ENCODE measurements at regions not wholly inside any gene's neighbourhood (a gene's known extent, or its start where the extent isn't known, plus 50 kb on each side); places are given as distances from the start of the nearest gene placed in this dataset.

- DNase-seq (ENCODE audit: low read depth, low spot score) = no peak
Measured at GRCh38 chr11:69994810-69995209, 83.3 kb upstream of the ANO1 start.

- DNase-seq (ENCODE audit: low read depth, low spot score) = no peak
Measured at GRCh38 chr11:69995697-69996096, 82.4 kb upstream of the ANO1 start.

- no peak for DNase-seq (ENCODE audit: low read depth, low spot score)
Measured at GRCh38 chr11:69996451-69996850, 81.7 kb upstream of the ANO1 start.

DNA sequence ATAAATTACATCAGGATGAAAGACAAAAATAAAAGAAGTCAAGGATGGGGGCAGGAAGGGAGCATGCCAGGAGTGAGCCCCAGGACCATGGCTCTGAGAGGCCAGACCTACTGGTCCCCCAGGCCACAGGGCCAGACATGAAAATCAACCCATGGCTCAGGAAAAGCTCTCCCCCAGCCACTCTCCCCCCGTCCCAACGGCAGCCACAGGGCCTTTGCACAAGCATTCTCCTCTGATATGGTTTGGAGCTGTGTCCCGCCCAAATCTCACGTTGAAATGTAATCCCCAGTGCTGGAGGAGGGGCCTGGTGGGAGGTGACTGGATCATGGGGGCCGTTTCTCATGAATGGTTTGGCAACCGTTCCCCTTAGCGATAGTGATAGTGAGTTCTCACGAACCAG is 80.8 kb upstream of the ANO1 start:
- no peak for DNase-seq (ENCODE audit: low read depth, low spot score)

DNA sequence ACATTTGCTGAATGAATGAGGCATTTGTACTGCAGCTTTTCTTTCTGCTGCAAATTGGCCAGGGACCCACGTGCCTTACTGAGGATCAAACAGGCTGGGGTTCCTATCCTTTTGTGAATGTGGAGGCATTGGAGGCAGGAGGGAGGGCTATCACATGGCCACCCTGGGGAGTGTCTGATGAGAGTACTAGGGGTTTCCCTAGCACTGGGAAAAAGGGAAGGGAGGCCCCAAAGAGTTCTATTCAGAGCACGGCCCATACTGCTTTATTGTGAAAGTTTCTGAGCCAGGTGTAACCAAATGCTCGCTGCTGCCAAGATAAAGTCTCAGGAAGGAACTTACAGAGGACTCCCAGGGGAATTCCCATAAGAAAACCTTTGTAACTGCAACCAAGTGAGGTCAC is 78.4 kb upstream of the ANO1 start:
- DNase-seq (ENCODE audit: low read depth, low spot score) = no peak

DNA sequence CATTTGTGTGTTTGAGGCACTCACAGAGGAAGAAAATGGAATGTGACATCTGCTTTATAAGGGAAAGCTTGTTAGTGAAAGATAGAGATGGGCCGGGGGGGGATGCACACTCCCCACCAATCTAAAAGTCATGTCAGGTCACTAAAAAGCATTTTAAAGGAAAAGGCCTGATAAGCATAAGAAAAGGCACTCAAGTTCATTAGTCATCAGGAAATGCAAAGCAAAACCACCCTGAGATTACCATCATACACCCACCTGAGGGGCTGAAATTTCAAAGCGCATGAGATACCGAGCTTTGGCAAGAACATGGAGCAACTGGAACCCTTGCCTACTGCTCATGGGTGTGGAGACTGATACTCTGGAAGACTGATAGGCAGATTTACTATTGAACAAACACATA is 77.9 kb upstream of the ANO1 start:
- DNase-seq (ENCODE audit: low read depth, low spot score) = no peak

DNA sequence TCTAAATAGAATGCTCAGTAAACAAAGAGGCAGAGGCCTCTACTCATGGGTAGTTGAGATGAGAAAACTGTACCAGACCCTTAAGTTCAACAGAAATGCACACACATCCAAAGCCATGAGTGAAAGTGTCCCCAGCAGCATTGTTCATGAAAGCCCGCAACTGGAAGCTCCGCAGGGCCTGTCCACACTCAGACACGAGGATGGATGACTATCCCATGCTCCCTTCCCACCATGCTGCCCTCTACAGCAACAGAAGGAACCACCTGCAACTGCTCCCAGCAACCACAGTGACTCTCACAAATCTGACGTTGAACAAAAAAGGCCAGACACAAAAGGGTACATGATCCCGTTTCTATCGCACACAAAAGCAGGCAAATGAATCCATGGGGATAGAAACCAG is 76.9 kb upstream of the ANO1 start:
- DNase-seq (ENCODE audit: low read depth, low spot score) = no peak

DNA sequence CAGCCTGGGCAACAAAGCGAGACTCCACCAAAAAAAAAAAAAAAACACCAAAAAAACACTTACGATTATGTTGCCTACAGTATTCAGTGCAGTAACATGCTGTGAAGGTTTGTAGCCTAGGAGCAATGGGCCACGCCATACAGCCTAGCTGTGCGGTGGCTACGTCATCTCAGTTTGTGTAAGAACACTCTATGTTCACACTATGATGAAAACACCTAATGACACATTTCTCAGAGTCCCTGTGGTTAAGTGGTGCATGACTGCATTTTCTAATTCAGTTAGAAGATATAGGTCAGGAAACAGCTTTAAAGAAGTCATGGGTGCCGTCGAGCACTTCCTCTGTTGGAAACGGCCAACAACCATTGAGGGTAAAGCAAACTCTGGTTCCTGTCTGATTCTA is 75.7 kb upstream of the ANO1 start:
- DNase-seq (ENCODE audit: low read depth, low spot score) = no peak

GRCh38 chr11:70005107-70005818 is 72.9 kb upstream of the ANO1 start:
- DNase-seq (ENCODE audit: low read depth, low spot score) = peak; percentile 68

- no peak for DNase-seq (ENCODE audit: low read depth, low spot score)
Measured at GRCh38 chr11:70007796-70008195, 70.3 kb upstream of the ANO1 start.

GRCh38 chr11:70010774-70011173 is 67.3 kb upstream of the ANO1 start:
- DNase-seq (ENCODE audit: low read depth, low spot score) = no peak

DNA sequence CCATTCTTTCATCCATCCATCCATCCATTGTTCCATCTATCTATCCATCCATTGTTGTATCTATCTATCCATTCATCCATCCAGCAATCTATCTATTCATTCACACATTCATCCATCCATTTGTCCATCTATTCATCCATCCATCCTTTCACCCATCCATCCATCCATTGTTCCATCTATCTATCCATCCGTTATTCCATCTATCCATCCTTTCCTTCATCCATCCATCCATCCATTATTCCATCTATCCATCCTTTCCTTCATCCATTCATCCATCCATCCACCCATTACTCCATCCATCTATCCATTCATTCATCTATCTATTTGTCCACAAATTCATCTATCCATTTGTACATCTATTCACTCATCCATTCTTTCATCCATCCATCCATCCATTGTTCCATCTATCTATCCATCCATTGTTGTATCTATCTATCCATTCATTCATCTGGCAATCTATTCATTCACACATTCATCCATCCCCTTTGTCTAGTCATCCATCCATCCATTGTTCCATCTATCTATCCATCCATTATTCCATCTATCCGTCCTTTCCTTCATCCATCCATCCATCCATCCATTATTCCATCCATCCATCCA is 65.9 kb upstream of the ANO1 start:
- DNase-seq (ENCODE audit: low read depth, low spot score) = no peak

GRCh38 chr11:70014291-70014690 is 63.8 kb upstream of the ANO1 start:
- no peak for DNase-seq (ENCODE audit: low read depth, low spot score)

DNA sequence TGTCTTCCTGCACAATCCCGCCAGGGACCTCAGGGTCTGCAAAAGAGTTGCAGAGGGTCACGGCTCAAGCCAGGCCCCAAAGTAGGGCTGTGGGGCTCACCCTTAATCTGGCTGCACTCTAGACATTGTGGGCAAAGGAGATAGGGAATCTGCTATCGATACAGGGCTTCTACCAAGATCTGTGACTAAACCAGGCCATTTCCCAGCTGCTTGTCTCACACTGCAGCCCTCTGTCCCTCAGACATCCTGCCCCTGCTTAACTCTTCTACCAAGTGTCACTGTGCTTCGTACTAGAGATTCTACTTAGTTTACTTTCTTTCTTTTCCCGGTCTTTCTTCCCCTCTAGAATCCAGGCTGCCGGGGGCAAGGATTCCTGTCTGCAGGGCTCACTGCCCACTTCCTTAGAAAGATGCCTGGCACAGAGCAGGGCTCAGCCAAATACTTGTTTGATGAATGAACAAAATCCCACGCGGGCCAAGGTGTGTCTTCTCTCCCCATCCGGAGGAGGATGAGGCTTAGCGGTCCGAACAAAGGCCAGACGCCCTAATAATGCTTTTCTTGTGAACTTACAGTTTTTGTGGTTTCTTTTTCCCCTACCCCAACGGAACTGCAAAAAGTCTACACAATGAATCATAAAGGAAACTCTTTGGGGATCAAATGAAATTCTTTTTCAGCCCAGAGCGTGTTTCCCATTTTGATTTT is 61.3 kb upstream of the ANO1 start:
- peak; percentile 76 for DNase-seq (ENCODE audit: low read depth, low spot score)

DNA sequence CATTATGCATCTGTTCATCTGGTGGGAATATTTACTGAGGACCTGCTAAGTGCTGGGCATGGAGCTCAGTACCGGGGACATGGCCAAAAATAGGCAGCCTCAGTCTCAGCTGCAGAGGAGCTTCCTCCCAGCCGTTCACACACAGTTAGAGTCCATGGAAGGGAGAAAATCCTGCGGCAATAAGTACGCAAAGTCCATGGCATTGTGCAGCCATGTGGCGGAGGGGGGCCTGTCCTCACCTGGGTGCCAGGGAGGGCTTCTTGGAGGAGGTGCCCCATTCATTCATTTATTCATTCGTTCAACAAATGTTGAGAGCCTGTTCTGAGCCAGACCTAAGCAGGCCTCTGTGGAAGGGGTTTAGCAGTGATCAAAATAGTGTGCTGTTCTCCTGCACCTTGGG is 59.3 kb upstream of the ANO1 start:
- no peak for DNase-seq (ENCODE audit: low read depth, low spot score)

- DNase-seq (ENCODE audit: low read depth, low spot score) = no peak
Measured at GRCh38 chr11:70019576-70020011, 58.5 kb upstream of the ANO1 start.

DNA sequence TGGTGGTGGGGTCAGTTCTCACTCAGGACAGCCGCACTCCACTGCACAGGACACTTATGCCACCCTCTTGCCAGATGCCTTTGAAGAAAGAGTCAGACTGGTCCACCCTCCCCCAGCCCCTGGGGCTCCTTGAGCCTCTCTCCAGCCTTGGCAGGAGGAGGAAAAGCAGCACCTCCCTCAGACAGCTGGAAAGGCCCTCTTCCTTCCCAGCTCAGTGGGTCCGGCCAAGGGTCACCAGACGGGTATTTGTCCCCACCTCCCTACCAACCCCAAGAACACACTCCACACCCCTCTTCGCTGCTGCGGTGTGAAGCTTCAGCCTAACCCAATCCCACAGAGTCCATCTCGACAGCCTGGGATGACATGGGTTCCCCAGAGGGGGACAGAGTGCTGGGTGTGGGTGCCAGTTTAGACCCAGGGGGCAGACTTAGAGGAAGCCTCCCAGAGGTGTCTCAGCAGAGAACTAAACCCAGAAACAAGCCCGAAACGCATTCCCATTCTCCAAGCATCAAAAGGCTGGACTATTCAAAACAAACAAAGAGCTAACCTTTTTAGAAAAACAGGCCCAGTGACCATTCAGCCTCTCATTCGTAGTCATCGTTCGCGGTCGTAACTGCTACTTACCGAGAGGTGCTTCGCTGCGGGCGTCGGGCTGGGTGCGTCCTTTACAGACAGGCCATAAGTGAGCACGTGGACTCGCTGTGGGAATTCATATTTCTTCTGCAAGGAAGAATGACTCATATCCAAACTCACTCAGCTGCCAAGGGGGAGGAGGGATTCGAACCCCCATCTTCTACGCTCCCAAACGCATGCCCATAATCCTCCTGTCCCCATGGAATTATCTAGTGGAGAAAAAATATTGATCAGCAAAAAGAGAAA is 57.5 kb upstream of the ANO1 start:
- DNase-seq (ENCODE audit: low read depth, low spot score) = peak; percentile 38

DNA sequence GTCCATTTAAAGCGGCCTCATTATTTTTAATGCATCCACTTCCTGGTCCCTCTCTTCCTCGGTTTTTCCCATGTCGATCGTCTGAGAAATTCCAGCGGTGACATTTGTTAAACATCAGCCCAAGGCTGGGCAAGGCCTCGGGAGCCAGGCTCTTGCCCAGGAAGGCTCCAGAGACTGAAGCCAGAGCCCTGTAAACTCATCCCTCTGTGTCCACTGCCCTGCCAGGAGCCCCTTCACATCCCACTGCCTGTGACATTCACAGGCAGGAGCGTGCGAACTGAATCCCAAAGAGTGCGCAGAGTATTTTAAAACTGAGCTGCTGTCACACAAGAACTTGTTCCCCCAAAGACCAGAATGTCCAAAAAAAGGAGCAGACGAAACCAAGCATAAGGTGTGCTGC is 56.5 kb upstream of the ANO1 start:
- DNase-seq (ENCODE audit: low read depth, low spot score) = no peak

GRCh38 chr11:70024036-70024772 is 53.9 kb upstream of the ANO1 start:
- DNase-seq (ENCODE audit: low read depth, low spot score) = no peak

DNA sequence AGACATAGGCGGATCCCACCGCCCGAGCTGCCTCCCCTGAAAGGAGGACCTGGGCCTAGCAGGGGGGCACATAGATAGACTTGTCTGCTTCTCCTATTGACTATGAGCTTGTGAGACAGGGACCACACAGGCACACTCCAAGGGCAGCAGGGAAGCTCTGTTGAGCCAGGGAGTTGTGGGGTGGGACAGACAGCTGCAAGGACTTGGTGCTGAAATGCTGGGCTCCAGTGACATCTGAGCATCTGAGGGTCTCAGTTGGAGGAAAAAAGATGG is 53.4 kb upstream of the ANO1 start:
- DNase-seq (ENCODE audit: low read depth, low spot score) = no peak

GRCh38 chr11:70025308-70025707 is 52.8 kb upstream of the ANO1 start:
- no peak for DNase-seq (ENCODE audit: low read depth, low spot score)

DNA sequence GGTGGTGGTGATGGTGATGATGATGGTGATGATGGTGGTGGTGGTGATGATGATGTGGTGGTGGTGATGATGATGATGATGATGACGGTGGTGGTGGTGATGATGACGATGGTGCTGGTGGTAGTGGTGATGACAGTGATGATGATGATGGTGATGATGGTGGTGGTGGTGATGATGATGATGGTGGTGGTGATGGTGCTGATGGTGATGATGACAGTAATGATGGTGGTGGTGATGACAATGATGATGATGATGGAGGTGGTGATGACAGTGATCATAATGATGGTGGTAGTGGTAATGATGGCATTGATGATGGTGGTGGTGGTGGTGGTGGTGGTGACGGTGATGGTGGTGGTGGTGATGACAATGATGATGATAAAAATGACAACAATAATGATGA is 52.1 kb upstream of the ANO1 start:
- DNase-seq (ENCODE audit: low read depth, low spot score) = no peak
